NCI-H2107 treated with DMSO at 0.1 percent for 48 hours (cell line): ENCODE measurements at regions not wholly inside any gene's neighbourhood (a gene's known extent, or its start where the extent isn't known, plus 50 kb on each side); places are given as distances from the start of the nearest gene placed in this dataset.

Source experiments
- DNase-seq: peaks from one replicate; lab custom pipeline; 2025; ENCODE audit not compliant: unreplicated experiment; lab: John Stamatoyannopoulos, UW

DNA sequence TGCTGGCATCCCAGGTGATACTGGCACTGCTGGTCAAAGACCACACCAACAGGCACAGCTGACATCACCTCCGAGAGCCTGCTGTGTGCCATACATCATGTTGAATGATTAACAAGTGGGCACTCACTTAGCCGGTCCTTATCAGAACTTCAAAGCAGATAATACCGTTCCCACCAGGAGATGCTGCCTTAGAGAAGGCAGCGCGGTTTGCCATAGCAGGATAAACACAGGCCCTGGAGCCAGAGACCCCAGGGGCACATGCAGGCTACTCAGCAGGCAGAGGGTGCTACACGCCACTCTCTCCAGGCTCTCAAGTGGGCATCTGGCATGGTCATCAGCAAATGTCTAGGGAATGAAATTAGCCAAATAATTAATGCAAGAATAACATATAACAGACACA lies 86.5 kb upstream of the CST7 start:
- no peak for DNase-seq

DNA sequence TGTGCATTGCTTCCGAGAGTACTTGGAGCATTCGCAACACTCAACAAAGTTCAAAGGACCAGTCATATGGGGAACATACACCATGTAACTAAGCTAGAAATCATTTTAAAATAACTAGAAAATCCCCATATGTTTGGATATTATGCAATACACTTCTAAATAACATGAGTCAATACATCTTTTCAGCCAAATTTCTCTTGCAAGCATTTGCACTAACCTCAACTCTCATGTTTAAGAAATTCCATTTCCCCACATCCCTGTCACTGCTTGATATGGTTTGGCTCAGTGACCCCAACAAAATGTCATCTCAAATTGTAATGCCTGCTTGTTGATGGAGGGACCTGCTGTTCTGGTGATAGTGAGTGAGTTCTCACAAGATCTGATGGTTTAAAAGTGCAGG lies 85.7 kb upstream of the CST7 start:
- no peak for DNase-seq

DNA sequence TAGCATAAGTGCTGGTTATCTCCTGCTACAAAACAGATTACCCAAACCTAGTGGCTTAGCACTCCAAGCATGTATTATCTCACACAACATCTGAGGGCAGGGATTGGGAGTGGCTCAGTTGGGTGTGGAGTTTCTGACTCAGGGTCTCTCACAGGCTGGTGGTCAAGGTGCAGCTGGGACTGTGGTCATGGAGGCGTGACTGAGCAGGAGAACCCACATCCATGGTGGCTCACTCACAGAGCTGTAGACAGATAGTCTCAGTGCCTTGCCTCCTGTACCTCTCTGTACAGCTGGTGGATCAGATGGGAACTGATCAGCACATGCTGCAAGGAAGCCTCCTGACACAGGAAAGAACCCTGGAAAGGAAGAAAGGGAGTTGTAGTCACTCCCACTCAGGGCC lies 83.1 kb upstream of the CST7 start:
- DNase-seq, result no peak

DNA sequence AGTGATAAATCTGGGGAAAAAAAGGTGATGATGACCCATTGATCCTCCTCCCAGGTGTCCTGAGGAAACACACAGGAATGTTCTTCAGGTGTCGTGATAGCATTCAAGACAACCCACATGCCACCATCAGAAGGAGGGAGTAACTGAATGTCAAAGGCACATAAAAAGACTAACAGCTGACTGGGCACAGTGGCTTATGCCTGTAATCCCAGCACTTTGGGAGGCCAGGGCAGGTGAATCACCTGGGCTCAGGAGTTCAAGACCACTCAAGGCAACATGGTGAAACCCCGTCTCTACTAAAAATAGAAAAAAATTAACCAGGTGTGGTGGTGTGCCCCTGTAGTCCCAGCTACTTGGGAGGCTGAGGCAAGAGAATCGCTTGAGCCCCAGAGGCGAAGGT lies 82.3 kb upstream of the CST7 start:
- no peak for DNase-seq

DNA sequence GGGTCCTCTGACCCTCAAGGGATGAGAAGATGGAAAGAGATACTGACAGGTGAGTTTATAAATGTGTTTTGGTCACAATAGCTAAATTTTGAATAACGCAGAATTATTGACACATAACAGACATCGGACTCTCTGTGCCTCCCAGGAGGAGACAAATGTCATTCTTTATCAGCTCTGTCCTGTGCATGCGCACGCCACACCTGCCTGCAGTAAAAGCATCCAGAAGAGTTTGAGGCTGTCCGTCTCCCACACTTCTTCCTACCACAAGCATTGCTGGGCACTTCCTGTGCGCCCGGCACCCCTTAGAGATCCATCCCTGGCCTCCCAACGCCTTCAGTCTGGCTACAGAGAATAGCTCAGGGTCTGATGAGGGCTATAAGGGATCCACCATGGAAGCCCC lies 81.5 kb upstream of the CST7 start:
- DNase-seq, result no peak

DNA sequence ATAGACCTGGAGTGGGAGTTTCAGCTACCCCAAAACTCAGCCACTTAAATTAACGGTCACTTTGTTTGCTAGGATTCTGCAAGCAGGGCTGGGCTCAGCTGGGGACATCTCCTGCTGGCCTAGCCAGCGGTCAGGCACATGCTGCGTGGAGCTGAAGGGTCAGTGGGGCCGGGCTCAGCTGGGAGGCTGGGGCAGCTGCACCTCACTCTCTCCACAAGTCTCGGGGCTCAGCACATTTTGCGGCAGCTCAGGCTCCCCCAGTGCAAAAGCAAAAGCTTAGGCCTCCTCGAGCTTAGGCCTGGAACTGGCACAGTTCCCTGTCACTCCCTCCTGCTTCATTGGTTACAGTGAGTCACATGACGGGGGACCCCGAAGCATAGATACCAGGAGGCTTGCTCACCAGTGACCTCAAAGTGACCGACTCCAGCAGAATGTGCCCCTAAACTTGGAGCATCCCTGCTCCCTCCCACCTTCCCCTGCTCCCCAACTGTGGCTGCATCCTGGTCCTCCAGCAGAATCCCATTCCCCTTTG lies 80.6 kb upstream of the CST7 start:
- no peak for DNase-seq

DNA sequence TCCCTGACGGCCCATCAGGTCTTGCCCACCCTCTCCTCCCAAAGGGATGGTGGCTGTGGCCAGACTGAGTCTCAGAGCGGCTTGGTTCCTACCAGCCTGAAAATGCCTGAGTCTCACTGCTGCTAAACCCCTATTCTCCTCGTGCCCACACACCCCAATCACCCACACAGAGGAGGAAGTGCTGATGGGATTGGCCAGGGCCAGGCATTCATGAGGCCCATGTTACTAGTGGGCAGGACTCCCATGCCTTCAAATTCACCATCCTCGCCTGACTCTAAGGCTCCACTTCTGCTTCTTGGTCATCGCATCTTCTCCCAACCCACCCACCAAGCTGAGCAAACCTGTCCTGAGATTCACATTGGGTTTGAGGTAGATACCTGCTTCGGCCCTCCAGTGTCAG lies 80.1 kb upstream of the CST7 start:
- DNase-seq, result no peak

DNA sequence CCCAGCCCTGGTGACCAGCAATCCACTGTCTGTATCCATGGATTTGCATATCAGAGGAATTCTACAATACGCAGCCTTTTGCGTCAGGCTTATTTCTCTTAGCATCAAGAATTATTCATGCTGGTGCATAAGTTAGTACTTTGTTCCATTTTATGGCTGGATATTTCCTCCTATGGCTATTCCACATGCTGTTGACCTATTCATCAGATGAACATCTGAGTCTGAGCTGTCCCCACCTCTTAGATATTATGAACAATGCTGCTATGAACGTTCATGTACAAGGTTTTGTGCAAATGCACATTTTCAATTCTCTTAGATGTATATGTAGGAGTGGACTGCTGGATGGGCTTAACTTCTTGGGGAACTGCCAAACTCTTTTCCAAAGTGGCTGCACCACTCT lies 79.0 kb upstream of the CST7 start:
- no peak for DNase-seq

DNA sequence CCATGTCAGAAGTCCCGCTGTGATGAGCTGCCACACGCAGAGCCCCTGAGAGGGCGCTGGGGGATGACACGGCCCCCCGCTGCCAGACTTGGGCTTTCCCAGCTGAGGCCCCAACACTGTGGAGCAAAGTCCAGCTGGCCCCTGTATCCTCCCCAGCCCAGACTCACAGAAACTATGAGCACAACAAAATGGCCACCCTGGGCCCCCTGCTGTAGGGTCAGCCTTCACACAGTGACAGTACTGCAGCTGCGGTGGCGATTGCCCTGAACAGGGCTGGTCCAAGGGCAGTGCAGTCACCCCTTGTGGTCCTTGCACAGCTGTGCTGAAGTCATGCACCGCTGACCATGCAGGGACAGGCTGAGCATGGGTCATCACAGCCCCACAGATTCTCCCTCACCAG lies 78.2 kb upstream of the CST7 start:
- no peak for DNase-seq

DNA sequence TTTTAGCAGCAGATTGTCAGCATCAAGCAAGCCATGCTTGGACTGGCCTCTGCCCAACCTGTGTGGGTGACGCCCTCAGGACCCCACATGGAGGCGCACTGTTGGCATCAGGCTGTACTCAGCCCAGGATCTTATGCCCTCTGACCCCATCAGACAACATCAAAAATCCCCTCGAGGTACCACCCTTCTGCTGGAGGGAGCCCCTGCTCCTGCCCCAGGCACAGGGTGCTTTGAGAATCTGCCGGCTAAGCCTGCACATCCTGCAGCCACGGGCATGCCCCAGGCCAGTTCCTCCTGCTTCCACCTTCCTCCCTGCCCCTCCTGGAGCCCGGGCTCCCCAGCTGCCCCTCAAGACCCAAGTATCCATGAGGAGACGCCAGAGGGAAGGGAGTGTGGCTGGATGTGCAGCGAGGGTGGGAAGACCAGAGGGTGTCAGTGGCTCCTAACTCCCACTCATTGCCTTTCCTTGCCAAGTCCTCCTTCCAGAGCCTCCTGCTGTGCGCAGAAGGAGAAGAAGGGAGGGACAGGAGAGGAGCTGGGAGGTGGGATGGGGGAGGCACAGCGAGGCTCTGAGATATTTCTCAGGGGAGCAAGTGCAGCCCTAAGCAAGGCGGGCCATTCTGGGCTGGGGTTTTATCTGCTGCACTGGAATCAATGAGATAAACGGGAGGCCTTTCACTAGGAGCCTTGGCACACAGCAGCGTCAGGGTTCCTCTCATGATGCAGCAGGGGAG lies 77.4 kb upstream of the CST7 start:
- no peak for DNase-seq

DNA sequence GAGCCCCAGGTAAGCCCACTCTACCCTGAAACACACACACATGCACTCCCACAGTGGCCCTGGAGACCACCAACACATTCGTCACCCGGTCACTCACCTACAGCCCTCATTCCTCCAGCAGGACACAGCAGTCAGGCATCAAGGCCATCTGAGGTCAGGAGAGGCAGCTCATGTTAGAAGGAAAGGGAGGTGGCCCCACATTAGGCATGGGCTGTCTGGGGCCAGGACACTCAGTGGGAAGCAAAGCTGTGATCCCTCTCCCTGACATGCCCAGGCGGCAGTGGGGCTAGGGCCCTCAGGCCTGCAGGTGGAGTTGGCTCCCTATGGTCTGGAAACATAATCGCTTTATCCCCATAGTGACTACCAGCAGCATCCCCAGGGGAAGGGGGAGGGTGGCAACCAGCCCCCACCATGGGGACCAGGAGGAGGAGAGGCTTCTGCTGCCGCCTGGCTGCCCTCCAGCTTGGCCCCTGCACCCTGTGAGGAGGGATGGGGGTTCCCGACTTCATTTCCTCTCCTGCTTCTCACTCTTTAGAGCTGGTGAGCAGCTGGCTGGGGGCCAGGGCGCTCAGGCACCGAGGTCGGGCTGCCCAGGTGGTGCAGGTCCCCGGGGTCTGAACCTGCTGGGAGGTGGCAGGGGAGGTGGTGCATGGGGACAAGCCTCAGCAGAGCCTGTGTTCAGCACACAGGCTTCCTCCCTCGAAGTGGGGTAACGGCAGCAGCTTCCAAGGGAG lies 76.6 kb upstream of the CST7 start:
- no peak for DNase-seq

GRCh38 chr20:24873025-24873620 lies 75.9 kb upstream of the CST7 start:
- no peak for DNase-seq

DNA sequence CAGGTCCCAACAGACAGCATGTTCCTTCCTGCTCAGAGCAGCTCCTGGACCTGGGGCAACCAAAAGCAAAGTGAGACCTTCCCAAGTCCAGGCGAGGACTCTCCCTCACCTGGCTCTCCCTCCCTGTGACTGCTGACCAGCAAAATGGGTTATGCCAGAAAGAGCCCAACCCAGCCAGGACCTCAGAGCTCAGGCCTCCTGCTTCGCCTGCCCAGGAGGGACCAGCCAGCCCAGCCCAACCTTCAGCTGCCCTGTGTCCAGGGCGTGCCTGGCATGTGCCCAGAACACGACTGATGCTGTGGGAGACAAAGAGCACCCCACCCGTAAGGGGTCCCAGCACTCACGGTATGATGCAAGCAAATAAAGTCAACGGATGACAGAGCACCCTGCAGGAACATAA lies 74.0 kb upstream of the CST7 start:
- DNase-seq, result no peak

DNA sequence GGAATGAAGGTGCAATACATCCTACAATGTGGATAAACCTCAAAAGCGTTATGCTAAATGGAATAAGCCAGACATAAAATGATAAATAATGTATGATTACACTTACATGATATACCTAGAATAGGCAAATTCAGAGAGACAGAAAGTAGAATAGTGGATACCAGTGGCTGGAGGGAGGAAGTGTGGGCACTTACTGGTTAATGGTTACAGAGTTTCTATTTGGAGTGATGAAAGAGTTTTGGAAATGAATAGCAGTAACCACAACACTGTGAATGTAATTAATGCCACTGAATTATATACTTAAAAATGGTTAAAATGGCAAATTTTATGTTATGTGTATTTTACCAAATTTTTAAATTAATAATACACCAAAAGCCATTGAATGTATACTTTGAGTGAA lies 71.4 kb upstream of the CST7 start:
- no peak for DNase-seq

GRCh38 chr20:24878657-24879056 lies 70.4 kb upstream of the CST7 start:
- DNase-seq, result no peak

DNA sequence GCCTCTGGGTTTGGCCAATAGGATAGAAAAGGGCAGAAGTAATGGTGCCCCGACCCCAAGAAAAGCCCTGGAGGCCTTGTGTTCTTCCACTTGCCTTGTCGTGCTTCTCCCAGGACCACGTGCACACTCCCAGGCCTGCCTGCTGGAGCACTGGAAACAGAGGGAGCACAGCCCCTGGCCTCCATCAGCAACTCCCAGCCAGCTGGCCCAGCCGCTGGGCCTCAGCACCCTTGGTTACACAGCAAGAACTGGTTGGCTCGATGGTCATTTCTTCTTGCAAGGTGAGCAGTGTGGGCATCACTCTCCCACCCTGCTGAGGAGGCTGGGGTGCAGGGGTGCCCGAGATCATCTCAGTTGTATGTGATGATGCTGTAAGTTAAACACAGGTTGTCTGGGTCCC lies 69.2 kb upstream of the CST7 start:
- no peak for DNase-seq

DNA sequence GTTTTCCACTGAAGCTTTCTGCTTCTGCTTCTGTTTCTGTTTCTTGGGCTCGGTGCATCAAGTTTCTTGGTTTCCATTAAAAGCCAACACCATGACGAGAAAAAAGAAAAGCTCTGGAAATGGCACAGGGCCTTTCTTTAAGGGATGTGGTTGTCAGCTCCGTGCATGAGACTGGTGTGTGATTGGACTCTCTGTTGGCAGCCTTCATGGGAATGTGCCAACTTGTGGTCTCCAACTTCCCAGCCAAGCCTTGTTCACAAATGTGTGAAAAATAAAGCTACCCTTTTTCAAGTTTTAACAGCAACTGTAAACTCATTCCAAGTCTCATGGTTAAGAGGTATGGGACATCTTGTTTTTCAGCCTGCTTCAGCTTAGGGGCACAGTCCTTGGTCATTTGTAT lies 68.7 kb upstream of the CST7 start:
- no peak for DNase-seq

GRCh38 chr20:24890286-24890685 lies 58.8 kb upstream of the CST7 start:
- DNase-seq, result no peak

GRCh38 chr20:24891546-24892393 lies 57.3 kb upstream of the CST7 start:
- no peak for DNase-seq

- no peak for DNase-seq
Measured at GRCh38 chr20:24892522-24892921, 56.5 kb upstream of the CST7 start.

DNA sequence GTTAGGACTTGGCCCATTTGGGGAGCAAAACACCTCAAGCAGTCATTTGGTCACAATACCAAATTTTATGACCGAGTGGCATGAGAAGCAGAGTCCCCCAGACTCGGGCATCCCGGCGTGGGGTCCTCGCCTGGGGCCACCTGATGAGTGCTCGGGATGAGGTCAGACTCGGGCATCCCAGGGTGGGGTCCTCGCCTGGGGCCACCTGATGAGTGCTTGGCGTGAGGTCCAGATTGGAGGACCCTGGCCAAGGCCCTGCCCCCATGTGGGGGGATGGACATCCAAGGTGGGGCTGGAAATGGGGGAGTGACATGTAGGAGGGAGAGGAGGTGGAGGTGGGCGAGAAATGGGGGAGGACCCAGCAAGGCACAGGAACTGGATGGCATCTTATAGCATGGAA lies 56.1 kb upstream of the CST7 start:
- no peak for DNase-seq
